Fibroblast of the aortic adventitia (primary cell): ENCODE measurements at regions not wholly inside any gene's neighbourhood (a gene's known extent, or its start where the extent isn't known, plus 50 kb on each side); places are given as distances from the start of the nearest gene placed in this dataset.
A peak's percentile ranks its signal among the peaks of the same experiment; 100 is the strongest.
"Not testable (repeated sequence)": the region's sequence is repeated elsewhere in the genome, so short reads cannot be mapped to it uniquely, and the experiment has no call there.

ENCODE experiments used
- DNase-seq: peaks from one replicate; pipeline ENCODE4 v3.0.0-alpha.2; 2010; ENCODE audit warnings: low read depth
- H3K4me3 ChIP-seq: 2 replicates; pipeline ENCODE4 v1.5.1; 2011; ENCODE audit warnings: low read depth, mild to moderate bottlenecking, control low read depth, low read length, moderate library complexity
- CTCF ChIP-seq: IDR thresholded peaks from 2 replicates; pipeline ENCODE4 v1.5.1; 2011; ENCODE audit warnings: mild to moderate bottlenecking, low read length, control low read depth, inconsistent platforms; ENCODE audit not compliant: insufficient read depth

- no peak for TF ChIP-seq CTCF
- no peak for DNase-seq
- H3K4me3 ChIP-seq = no peak overlapping the region
These were observed 98.3 kb upstream of the C7orf33 start for GRCh38 chr7:148492157-148492860.

GRCh38 chr7:148495605-148496004 is 95.0 kb upstream of the C7orf33 start:
- no peak overlapping the region for H3K4me3 ChIP-seq
- DNase-seq = no peak
- no peak for TF ChIP-seq CTCF

GRCh38 chr7:148500978-148501377 is 89.6 kb upstream of the C7orf33 start:
- DNase-seq = no peak
- H3K4me3 ChIP-seq = no peak overlapping the region
- TF ChIP-seq CTCF = no peak

GRCh38 chr7:148503900-148504487 is 86.6 kb upstream of the C7orf33 start:
- peak; percentile 71 for DNase-seq
- TF ChIP-seq CTCF = peak; percentile 71
- H3K4me3 ChIP-seq = no peak overlapping the region

GRCh38 chr7:148505645-148506375 is 84.8 kb upstream of the C7orf33 start:
- no peak for DNase-seq

GRCh38 chr7:148507064-148507573 is 83.4 kb upstream of the C7orf33 start:
- not testable (repeated sequence) for DNase-seq, H3K4me3 ChIP-seq

More at GRCh38 chr7:148505645-148506375, 84.8 kb upstream of the C7orf33 start:
- H3K4me3 ChIP-seq = no peak overlapping the region
- no peak for TF ChIP-seq CTCF

GRCh38 chr7:148507787-148508186 is 82.8 kb upstream of the C7orf33 start:
- TF ChIP-seq CTCF = no peak
- no peak for DNase-seq
- H3K4me3 ChIP-seq = no peak overlapping the region
